Endothelial cell (in vitro differentiated cells): ENCODE measurements at regions not wholly inside any gene's neighbourhood (a gene's known extent, or its start where the extent isn't known, plus 50 kb on each side); places are given as distances from the start of the nearest gene placed in this dataset.
"Not testable (repeated sequence)": the region's sequence is repeated elsewhere in the genome, so short reads cannot be mapped to it uniquely, and the experiment has no call there.

Experiments
- DNase-seq: peaks from one replicate; pipeline ENCODE4 v3.0.0; 2021; ENCODE audit warnings: low spot score
- H3K27ac Mint-ChIP-seq: one replicate; pipeline ENCODE4 v1.8.0; 2021; ENCODE audit warnings: mixed read lengths, inconsistent platforms; ENCODE audit not compliant: unreplicated experiment
- H3K27me3 Mint-ChIP-seq: one replicate; pipeline ENCODE4 v1.8.0; 2021; ENCODE audit warnings: mild to moderate bottlenecking, moderate library complexity, mixed read lengths, inconsistent platforms; ENCODE audit not compliant: unreplicated experiment
- H3K36me3 Mint-ChIP-seq: one replicate; pipeline ENCODE4 v1.8.0; 2021; ENCODE audit warnings: mild to moderate bottlenecking, low read depth, mixed read lengths, inconsistent platforms; ENCODE audit not compliant: unreplicated experiment
- H3K4me1 Mint-ChIP-seq: one replicate; pipeline ENCODE4 v1.8.0; 2021; ENCODE audit warnings: mild to moderate bottlenecking, mixed read lengths, inconsistent platforms; ENCODE audit not compliant: unreplicated experiment
- H3K4me3 Mint-ChIP-seq: one replicate; pipeline ENCODE4 v1.8.0; 2021; ENCODE audit warnings: mild to moderate bottlenecking, mixed read lengths, inconsistent platforms; ENCODE audit not compliant: unreplicated experiment
- H3K9me3 Mint-ChIP-seq: one replicate; pipeline ENCODE4 v1.8.0; 2021; ENCODE audit warnings: mixed read lengths, inconsistent platforms; ENCODE audit not compliant: unreplicated experiment
- CTCF ChIP-seq: fragments of 200-600 bp; sonication (generic); IDR thresholded peaks from one replicate; pipeline ENCODE4 v1.5.0; 2021; ENCODE audit warnings: antibody characterized with exemption; ENCODE audit not compliant: unreplicated experiment

GRCh38 chr15:60165111-60165510 lies 161.0 kb downstream of the FOXB1 start:
- H3K27ac Mint-ChIP-seq = no peak overlapping the region
- DNase-seq = no peak
- peaks cover 7% of the 10 kb centered on the region for H3K4me1 Mint-ChIP-seq
- H3K9me3 Mint-ChIP-seq = no peaks in the 10 kb centered on the region
- H3K4me3 Mint-ChIP-seq = no peak overlapping the region
- no peaks in the 10 kb centered on the region for H3K36me3 Mint-ChIP-seq
- TF ChIP-seq CTCF = no peak
- H3K27me3 Mint-ChIP-seq = no peaks in the 10 kb centered on the region

- Mint-ChIP-seq H3K9me3 (no peaks in the 10 kb centered on the region), H3K27me3 (no peaks in the 10 kb centered on the region), H3K4me3 (no peak overlapping the region), H3K4me1 (no peaks in the 10 kb centered on the region), H3K36me3 (no peaks in the 10 kb centered on the region), H3K27ac (no peak overlapping the region)
- DNase-seq = no peak
- no peak for TF ChIP-seq CTCF
These were observed 168.0 kb downstream of the FOXB1 start for GRCh38 chr15:60172143-60172542.

- TF ChIP-seq CTCF = peak; percentile 79
- no peak overlapping the region for H3K27ac Mint-ChIP-seq
- no peaks in the 10 kb centered on the region for H3K9me3 Mint-ChIP-seq
- no peak overlapping the region for H3K4me3 Mint-ChIP-seq
- peak; percentile 18 for DNase-seq
- peaks cover 5% of the 10 kb centered on the region for H3K4me1 Mint-ChIP-seq
- no peaks in the 10 kb centered on the region for H3K36me3 Mint-ChIP-seq
- no peaks in the 10 kb centered on the region for H3K27me3 Mint-ChIP-seq
These were observed 175.8 kb downstream of the FOXB1 start for GRCh38 chr15:60179786-60180391.

GRCh38 chr15:60181957-60182356 lies 177.8 kb downstream of the FOXB1 start:
- not testable (repeated sequence) for H3K36me3 Mint-ChIP-seq, H3K4me3 Mint-ChIP-seq, H3K27ac Mint-ChIP-seq, H3K4me1 Mint-ChIP-seq, DNase-seq, H3K9me3 Mint-ChIP-seq, H3K27me3 Mint-ChIP-seq

GRCh38 chr15:60183366-60183765 lies 179.3 kb downstream of the FOXB1 start:
- Mint-ChIP-seq H3K4me1 (peaks cover 5% of the 10 kb centered on the region), H3K4me3 (no peak overlapping the region), H3K9me3 (no peaks in the 10 kb centered on the region), H3K36me3 (no peaks in the 10 kb centered on the region), H3K27me3 (no peaks in the 10 kb centered on the region), H3K27ac (no peak overlapping the region)
- no peak for TF ChIP-seq CTCF
- no peak for DNase-seq
